OCI-LY3 (cell line): ENCODE measurements at regions not wholly inside any gene's neighbourhood (a gene's known extent, or its start where the extent isn't known, plus 50 kb on each side); places are given as distances from the start of the nearest gene placed in this dataset.

Source experiments
- H2AFZ ChIP-seq: fragments of 200-600, 300-600 bp; shearing (Covaris generic); 2 replicates; pipeline ENCODE4 v1.6.0; 2014; ENCODE audit warnings: antibody characterized with exemption, low read depth, low read length
- H3K27ac ChIP-seq: fragments of 200-600, 300-600 bp; sonication (generic); 2 replicates; pipeline ENCODE4 v1.5.1; 2014; ENCODE audit warnings: mild to moderate bottlenecking, low read length, moderate library complexity, mixed read lengths
- H3K27me3 ChIP-seq: fragments of 200-600, 300-600 bp; sonication (generic); 2 replicates; pipeline ENCODE4 v1.6.1; 2014; ENCODE audit warnings: low read depth, low read length, mixed read lengths
- H3K36me3 ChIP-seq: fragments of 200-600, 300-600 bp; sonication (generic); replicated peaks from 2 replicates; pipeline ENCODE3; 2014; ENCODE audit warnings: low read depth, low read length, mixed read lengths
- H3K4me1 ChIP-seq: fragments of 300-600, 200-600 bp; sonication (generic); 2 replicates; pipeline ENCODE4 v1.6.1; 2014; ENCODE audit warnings: low read length, mixed read lengths
- H3K4me2 ChIP-seq: fragments of 200-600, 300-600 bp; sonication (generic); 2 replicates; pipeline ENCODE4 v1.6.1; 2014; ENCODE audit warnings: low read length, mixed read lengths
- H3K4me3 ChIP-seq: fragments of 300-600, 200-600 bp; sonication (generic); 2 replicates; pipeline ENCODE4 v1.5.1; 2014; ENCODE audit warnings: antibody characterized with exemption, mild to moderate bottlenecking, low read length, moderate library complexity
- H3K79me2 ChIP-seq: fragments of 300-600, 200-600 bp; shearing (Covaris generic); 2 replicates; pipeline ENCODE4 v1.6.1; 2014; ENCODE audit warnings: mild to moderate bottlenecking, low read length, mixed read lengths
- H3K9ac ChIP-seq: fragments of 300-600, 200-600 bp; shearing (Covaris generic); 2 replicates; pipeline ENCODE4 v1.6.0; 2014; ENCODE audit warnings: mild to moderate bottlenecking, low read length, moderate library complexity
- H3K9me3 ChIP-seq: fragments of 200-600, 300-600 bp; shearing (Covaris generic); 2 replicates; pipeline ENCODE4 v1.6.1; 2014; ENCODE audit warnings: low read length, mixed read lengths; ENCODE audit not compliant: insufficient read depth
- H4K20me1 ChIP-seq: fragments of 200-600, 300-600 bp; sonication (generic); 2 replicates; pipeline ENCODE4 v1.6.1; 2016; ENCODE audit warnings: low read length, mixed read lengths; ENCODE audit not compliant: insufficient read depth
- EZH2phosphoT487 ChIP-seq: fragments of 200-600 bp; shearing (Covaris generic); IDR thresholded peaks from 2 replicates; pipeline ENCODE4 v1.6.1; 2018; ENCODE audit warnings: antibody characterized with exemption, mixed run types, low read depth
- TF ChIP-seq, protein P1 (sequence below): fragments of 200-600, 300-600 bp; sonication (generic); IDR thresholded peaks from 2 replicates; pipeline ENCODE4 v1.5.1; 2014; ENCODE audit warnings: antibody characterized with exemption, low read length, low read depth

- Histone ChIP-seq H3K4me2 (no peak overlapping the region), H3K9ac (no peak overlapping the region), H3K27ac (no peak overlapping the region), H3K4me1 (no peaks in the 10 kb centered on the region), H4K20me1 (no peaks in the 10 kb centered on the region), H2AFZ (no peak overlapping the region), H3K4me3 (no peak overlapping the region), H3K27me3 (no peaks in the 10 kb centered on the region), H3K79me2 (no peaks in the 10 kb centered on the region), H3K36me3 (no peaks in the 10 kb centered on the region), H3K9me3 (no peaks in the 10 kb centered on the region)
- TF ChIP-seq, protein P1, sequence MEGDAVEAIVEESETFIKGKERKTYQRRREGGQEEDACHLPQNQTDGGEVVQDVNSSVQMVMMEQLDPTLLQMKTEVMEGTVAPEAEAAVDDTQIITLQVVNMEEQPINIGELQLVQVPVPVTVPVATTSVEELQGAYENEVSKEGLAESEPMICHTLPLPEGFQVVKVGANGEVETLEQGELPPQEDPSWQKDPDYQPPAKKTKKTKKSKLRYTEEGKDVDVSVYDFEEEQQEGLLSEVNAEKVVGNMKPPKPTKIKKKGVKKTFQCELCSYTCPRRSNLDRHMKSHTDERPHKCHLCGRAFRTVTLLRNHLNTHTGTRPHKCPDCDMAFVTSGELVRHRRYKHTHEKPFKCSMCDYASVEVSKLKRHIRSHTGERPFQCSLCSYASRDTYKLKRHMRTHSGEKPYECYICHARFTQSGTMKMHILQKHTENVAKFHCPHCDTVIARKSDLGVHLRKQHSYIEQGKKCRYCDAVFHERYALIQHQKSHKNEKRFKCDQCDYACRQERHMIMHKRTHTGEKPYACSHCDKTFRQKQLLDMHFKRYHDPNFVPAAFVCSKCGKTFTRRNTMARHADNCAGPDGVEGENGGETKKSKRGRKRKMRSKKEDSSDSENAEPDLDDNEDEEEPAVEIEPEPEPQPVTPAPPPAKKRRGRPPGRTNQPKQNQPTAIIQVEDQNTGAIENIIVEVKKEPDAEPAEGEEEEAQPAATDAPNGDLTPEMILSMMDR: no peak
- TF ChIP-seq EZH2phosphoT487: no peak
Observed at GRCh38 chr5:25823330-25823873, 1178.6 kb upstream of the CDH10 start.
